ENCODE measurements at regions not wholly inside any gene's neighbourhood (a gene's known extent, or its start where the extent isn't known, plus 50 kb on each side); places are given as distances from the start of the nearest gene placed in this dataset.

DNA sequence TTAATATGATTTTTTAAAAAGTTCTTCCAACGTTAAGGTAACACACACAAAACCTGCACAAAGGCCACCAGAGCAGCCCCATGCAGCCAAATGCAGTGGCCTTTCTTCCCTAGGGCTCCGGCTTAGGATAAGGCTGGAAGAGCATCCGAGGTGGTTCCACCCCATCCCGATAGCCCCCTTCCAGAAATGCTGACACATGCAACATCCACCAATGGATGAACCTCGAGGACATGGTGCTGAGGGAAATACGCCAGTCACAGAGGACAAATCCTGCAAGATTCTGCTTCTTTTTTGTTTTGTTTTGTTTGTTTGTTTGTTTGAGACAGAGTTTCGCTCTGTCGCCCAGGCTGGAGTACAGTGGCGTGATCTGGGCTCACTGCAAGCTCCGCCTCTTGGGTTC is 199.3 kb upstream of the NSMCE3 start:
- TF ChIP-seq, protein P1, sequence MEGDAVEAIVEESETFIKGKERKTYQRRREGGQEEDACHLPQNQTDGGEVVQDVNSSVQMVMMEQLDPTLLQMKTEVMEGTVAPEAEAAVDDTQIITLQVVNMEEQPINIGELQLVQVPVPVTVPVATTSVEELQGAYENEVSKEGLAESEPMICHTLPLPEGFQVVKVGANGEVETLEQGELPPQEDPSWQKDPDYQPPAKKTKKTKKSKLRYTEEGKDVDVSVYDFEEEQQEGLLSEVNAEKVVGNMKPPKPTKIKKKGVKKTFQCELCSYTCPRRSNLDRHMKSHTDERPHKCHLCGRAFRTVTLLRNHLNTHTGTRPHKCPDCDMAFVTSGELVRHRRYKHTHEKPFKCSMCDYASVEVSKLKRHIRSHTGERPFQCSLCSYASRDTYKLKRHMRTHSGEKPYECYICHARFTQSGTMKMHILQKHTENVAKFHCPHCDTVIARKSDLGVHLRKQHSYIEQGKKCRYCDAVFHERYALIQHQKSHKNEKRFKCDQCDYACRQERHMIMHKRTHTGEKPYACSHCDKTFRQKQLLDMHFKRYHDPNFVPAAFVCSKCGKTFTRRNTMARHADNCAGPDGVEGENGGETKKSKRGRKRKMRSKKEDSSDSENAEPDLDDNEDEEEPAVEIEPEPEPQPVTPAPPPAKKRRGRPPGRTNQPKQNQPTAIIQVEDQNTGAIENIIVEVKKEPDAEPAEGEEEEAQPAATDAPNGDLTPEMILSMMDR (conservative IDR thresholded peaks at IDR 0.05 in 1 of 2, IDR thresholded peaks at IDR 0.05 in 1 of 2; ENCODE audit: low read depth in 1 of 2, low read length in 2 of 2) = no peak
- no peak for TF ChIP-seq EZH2 (IDR thresholded peaks at IDR 0.05; ENCODE audit: low read length, missing control alignments)

All from fibroblast of lung (primary cell).